HG02623 (cell line): ENCODE measurements at regions not wholly inside any gene's neighbourhood (a gene's known extent, or its start where the extent isn't known, plus 50 kb on each side); places are given as distances from the start of the nearest gene placed in this dataset.
"Not testable (repeated sequence)": the region's sequence is repeated elsewhere in the genome, so short reads cannot be mapped to it uniquely, and the experiment has no call there.

Experiments
- ATAC-seq: cut with Tn5 transposase; IDR thresholded peaks from one replicate; pipeline ENCODE4 v1.9.1; 2021; ENCODE audit warnings: moderate library complexity; ENCODE audit not compliant: unreplicated experiment

DNA sequence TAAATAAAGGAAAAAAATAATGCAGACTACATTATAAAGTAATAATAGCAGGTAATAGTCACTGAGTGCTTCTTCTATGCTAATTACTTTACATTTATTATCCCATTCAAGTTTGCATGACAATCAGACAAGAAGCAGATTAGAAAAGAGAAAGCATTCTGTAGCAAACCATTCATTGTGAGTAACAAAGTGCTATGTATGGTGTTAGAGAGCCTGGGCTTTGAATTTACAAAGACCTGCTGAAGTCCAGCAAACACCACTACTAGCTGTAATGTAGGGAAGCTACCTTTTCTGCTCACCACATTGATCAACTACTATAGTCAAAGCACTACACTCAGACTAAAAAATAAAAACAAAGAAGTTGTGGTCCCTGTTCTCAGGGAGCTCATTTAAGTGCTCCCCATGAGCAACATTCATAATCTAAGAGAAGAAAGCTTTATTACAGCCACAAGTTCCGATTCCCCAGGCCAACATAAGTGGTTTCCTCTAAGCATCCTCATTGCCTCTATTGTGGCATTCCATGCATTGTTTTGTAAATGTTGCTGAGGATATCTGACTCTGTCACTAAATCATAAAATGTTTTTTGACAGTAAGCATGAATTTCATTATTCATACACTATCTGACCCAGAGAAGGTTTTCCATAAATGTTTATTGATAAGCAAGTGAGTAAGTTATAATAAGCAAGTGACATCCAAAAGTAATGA, 108.5 kb downstream of the FOXD4L6 start:
- ATAC-seq, result not testable (repeated sequence)

DNA sequence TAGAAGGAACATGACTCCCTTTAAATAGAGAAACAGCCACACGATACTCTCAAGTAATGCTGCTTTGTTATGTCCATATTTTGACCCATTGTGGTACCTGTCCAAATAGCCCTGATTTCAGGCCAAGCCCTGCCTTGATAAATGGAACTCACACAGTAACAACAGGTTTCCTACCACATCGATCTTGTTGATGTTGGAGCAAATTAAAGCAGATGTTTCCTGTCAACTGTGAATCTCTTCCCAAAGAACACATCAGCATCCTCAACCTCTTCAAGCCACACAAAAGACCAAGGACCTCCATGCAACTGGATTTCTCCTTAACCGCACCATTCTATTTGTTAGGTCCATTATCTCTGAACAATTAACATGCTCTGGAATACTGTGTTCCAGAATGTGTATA, 109.5 kb downstream of the FOXD4L6 start:
- not testable (repeated sequence) for ATAC-seq

DNA sequence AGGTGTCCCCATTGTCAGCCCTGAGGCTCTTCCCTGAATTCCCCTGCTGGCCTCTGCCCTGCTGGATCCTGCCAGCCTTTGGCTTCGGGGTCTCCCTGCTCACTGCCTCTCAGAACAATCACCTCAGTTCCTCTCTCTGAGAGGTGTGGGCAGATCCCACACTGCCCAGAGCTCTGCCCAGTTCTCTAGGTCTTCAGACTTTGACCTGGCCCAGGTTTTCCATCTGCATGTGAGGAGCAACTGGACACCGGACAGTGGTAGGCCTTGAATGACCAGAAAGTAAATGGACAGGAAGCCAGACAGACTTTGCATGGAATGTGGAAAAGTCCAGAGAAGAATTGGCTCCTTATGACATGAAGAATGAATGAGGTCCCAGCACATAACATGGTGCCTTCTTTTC, 111.8 kb downstream of the FOXD4L6 start:
- not testable (repeated sequence) for ATAC-seq

DNA sequence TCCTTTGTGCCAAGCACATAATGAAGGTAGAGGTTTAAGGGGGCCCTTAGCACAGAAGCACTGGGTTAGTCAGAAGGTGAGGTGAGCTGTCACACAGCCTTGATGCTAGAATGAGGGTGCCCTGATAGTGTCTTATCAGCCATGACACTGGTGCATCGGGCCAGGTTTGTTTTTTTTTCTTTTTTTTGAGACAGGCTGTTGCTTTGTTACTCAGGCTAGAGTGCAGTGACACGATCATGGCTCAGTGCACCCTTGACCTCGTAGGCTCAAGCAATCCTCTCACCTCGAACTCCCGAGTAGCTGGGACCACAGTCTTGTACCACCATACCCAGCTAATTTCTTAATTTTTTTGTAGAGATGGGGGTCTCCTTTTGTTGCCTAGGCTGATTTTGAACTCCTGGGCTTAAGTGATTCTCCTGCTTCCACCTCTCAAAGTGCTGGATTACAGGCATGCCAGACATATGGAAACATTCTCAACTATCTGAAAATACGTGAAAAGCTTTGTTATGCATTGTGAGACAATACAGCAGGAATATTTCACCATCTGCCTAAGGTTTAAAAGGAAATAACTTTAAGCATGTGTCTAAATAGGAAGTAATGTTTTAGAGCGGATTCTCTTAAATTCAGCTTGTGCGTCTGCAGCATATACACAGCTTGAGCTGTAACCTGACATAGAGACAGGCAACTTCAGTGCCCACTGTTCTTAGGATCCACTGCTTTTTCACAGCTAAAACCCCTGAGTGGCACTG, 128.4 kb downstream of the FOXD4L6 start:
- ATAC-seq, result not testable (repeated sequence)

DNA sequence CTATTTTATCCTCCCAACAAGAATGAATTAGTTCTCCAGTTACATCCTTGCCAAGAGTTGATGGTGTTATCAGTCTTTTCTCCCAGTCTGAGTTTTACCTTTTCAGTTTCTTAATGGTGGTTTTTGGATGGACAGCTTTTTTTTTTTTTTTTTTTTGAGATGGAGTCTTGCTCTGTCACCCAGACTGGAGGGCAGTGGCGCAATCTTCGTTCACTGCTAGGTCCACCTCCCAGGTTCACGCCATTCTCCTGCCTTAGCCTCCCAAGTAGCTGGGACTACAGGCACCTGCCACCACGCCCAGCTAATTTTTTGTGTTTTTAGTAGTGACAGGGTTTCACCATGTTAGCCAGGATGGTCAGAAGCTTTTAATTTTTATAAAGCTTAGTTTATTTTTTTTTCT, 133.0 kb downstream of the FOXD4L6 start:
- ATAC-seq, result not testable (repeated sequence)

DNA sequence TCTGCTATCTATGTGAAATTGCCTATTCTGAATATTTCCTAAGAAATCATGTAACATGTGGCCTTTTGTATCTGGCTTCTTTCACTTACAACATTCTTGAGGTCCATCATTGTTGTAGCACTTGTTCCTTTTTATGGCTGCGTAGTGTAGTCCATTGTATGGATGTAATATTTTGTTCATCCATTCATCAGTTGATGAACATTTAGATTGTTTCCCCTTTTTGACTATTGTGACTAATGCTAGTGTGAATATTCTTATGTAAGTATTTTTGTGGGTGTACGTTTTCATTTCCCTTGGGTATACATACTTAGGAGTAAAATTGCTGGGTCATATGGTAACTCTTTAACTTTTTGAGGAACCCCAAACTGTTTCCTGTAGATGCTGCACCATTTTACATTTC, 134.6 kb downstream of the FOXD4L6 start:
- not testable (repeated sequence) for ATAC-seq

DNA sequence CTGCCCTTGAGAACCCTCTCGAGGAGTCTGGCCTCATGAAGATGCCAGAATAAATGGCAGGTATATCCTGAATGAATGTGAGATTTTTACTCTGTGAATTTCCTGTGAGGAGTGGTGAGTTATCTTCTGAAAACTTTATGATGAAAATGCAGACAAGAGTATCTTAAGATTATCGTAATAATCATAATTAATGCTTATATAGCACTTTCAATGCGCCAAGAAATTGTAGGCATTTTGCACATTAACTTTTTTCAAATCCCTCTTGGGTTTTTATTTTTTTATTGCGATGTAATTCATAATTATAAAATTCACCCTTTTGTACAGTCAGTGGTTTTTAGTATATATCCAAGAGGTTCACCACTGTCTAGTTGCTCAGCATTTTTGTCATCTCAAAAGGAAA, 135.1 kb downstream of the FOXD4L6 start:
- not testable (repeated sequence) for ATAC-seq

DNA sequence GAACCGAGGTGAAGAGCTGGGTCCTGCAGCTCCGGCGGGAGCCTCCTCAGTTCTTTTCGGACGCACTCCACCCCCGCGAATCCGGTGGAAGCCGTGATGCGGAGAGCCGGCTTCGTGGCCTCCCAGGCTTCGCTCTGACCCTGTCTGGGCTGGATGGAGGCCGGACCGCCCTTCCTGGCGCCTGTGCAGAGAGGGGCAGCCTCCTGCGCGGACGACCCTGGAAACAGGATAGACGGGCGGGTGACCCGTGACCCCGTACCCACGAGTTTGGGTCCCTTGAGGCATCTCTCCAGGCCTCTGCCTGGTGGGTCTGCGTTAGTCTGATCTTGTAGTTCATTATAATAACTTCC, 136.0 kb downstream of the FOXD4L6 start:
- peak; percentile 31 for ATAC-seq

DNA sequence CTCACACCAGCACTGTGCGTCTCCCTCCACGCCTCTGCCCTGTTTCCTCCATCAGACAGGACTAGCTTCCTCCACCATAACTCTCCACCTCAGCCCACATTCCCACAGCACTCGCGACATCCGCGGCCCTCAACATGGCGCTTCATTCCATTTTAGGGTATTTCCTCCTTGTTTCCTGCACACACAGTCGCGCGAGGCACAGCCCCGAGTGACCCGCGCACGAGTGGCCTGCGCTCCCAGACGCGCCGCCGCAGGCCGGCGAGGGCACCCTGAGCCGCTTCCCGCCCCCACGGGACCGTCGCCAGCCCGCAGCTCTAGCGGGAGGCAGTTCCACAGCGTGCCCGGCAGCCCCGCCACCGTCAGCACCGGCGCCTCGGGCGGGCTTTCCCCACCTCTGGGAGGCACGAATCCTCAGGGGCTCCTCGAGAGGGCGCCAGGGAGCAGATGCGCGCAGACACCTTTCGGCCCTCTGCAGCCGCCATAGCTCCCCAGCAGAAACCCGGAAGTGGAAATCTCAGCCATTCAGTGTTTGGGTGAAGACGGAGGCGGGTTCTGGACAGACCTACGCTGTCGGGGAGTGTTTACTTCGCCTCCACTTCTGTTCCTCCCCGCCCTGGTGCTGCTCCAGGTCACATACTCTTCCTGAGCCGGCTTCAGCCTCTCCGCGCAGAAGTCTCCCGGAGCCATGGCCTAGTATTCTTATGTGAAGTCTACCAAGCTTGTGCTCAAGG, 136.6 kb downstream of the FOXD4L6 start:
- ATAC-seq, result peak; percentile 100

DNA sequence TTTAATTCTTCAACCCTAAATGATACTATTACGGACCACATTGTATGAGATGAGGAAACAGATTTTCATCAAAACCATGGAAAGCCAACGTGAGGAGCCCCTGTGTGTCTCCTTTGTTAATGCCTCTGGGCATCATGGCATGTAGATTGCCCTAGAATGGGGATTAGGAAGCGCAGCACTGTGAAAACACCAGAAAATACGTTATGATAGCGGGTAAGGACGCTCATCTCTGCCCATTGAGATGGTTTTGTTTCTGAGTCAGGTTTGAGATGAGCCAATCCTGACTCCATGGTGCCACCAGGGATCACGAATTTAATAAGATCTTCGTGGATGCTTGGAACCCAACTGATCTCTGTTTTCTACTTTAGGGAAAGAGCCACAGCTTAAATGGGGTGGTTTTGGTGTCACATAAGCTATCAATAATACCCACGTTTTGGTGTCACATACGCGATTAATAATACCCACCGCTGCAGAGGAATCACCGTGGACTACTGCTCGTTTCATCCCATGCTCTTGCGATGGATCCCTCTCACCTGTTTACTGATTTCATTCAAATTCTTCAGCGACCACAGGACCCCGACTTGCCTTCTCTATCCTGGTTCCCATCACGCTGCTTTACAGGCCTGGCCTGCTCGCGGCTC, 137.3 kb downstream of the FOXD4L6 start:
- ATAC-seq, result not testable (repeated sequence)

DNA sequence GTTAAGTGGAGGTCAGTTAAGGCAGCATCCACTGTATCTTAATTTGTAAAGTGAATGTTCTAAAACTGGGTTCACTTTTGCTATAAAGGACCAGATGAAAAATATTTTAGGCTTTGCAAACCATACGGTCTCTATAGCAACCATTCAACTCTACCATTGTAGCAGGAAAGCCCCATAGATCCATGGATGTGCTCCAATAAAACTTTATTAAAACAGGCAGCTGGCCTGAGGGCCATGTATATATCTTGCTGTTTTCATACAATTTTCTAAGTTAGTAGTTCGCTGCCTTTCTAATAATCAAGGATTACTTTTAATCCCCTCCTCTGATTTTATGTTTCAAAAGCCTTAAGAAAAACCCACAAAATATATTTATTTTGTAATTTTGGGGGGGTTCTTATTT, 142.1 kb downstream of the FOXD4L6 start:
- not testable (repeated sequence) for ATAC-seq

DNA sequence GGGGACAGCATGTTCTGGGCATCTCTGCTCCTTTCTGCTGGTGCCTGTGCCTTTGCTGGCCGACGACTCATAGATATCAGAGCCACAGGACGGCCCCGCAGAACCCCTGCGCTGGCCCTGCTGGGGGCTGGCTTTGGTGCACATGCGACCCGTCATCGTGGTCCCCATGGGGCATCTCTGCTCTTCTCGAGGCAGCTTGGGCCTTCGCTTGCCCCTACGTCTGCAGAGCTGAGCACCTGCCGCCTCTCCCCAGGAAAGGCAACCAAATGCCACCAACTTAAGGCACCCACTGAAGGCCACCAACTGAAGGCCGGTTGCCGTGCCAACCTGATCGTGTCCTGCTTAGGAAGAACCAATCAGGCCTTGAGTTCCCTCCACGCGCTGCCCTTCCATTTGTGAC, 153.1 kb downstream of the FOXD4L6 start:
- ATAC-seq, result not testable (repeated sequence)

DNA sequence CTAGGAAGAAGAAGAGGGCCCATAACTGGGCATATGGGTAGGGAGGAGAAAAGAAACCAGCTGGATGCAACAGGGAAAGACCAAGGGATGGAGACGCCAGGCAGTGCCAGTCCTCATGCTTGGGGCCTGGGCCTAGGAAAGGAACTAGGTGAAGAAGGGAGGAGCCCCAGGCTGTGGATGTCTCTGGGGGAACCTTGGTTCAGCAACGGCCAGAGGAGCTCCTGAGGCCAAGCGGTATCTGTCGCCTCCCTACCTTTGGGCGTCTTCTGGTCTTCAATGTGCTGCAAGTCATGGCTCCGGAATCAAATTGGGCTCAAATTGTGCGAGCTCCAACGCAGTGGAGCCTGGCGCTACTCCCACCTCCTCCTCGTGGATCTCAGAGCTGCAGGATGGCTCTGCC, 153.6 kb downstream of the FOXD4L6 start:
- ATAC-seq, result not testable (repeated sequence)

DNA sequence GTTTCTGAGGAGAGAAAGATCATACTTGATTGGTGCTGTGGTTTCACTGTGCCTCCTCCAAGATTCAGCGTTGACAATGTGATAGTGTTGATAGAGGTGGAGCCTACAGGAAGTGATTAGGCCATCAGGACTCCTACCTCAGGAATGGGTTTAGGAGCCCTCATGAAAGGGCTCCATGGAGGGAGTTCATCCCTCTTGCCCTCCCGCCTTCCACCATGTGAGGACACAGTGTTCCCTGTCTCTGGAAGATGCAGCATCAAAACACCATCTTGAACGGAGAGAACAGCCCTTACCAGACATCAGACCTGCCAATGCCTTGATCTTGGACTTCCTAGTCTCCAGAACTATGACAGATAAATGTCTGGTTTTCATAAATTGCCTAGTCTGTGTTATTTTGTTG, 156.7 kb downstream of the FOXD4L6 start:
- not testable (repeated sequence) for ATAC-seq

DNA sequence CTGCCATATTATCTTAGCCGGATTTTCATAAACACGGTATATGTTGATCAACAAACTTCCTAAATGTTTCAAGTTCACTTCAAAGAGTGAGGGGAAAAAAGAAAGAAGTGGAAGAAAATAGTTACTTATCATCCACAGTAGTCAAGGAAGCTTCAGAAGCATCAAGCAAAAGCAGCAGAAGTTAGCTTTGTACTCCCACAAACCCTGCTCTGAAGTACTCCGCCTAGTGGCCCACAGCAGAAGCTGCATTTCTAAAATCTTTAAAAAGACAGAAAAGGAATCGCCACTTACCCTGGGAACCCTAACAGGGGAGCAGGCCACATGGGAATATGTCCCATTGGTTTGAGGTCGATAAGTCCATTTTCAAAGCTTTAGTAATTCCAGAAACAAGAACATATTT, 158.1 kb downstream of the FOXD4L6 start:
- ATAC-seq, result not testable (repeated sequence)

DNA sequence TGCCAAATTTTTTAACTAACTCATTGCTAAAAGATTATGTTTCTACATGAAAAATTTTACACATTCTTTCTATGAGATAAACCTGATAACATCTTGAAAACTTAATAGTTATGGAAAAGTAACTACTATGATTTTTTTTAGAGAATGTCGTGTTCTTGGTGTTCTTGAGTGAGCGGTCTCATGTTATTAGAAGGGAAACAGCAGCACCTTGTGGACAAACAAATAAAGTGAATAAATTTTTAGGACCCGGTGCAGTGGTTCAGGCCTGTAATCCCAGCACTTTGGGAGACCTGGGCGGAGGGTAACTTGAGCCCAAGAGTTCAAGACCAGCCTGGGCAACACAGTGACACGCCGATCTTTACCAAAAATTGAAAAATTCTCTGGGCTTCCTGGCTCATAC, 166.0 kb downstream of the FOXD4L6 start:
- not testable (repeated sequence) for ATAC-seq

DNA sequence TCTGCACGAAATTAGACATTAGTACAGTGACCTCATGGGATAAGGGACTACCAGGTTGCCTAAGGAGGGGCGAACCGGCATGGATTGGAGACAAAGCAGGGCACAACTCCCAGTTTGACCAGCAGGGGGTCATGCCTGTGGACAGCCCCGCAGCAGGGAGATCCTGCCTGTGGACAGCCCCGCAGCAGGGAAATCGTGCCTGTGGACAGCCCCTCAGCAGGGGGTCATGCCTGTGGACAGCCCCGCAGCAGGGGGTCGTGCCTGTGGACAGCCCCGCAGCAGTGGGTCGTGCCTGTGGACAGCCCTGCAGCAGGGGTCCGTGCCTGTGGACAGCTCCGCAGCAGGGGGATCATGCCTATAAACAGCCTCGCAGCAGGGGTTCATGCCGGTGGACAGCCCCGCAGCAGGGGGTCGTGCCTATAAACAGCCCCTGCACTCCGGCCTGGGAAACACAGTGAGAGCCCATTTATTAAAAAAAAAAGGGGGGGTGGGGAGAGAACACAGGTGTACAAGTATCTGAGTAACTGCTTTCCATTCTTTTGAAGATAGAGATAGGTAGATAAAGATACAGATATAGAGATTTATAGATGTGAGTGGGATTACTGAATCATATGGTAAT, 176.5 kb downstream of the FOXD4L6 start:
- not testable (repeated sequence) for ATAC-seq

DNA sequence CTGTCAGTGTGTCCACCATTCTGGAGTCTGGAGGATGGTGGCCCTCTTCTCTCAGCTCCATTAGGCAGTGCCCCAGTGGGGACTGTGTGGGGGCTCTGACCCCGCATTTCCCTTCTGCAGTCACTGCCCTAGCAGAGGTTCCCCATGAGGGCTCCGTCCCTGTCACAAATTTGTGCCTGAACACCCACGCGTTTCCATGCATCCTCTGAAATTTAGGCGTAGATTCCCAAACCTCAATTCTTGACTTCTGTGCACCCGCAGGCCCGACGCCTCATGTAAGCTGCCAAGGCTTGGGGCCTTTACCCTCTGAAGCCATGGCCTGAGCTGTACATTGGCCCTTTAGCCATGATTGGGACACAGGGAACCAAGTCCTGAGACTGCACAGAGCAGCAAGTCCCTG, 182.3 kb downstream of the FOXD4L6 start:
- not testable (repeated sequence) for ATAC-seq

DNA sequence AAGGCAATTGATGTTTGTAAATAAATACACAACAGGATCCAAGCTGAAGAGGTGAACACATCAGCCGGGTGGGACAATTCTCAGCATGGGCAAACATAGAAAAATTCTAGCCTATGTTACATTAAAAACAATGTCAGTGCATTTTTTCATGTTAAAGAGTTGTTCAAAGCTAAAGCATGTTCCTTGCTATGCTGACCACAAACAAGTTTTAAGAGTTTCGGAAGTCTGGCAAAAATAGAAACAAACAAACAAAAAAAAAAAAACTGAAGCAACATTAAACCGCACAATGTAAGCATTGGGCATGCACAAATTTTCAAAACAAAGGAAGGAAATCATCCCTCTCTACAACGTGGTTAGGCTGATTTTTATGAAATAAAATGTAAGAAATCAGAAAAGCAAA, 185.8 kb downstream of the FOXD4L6 start:
- ATAC-seq, result not testable (repeated sequence)

DNA sequence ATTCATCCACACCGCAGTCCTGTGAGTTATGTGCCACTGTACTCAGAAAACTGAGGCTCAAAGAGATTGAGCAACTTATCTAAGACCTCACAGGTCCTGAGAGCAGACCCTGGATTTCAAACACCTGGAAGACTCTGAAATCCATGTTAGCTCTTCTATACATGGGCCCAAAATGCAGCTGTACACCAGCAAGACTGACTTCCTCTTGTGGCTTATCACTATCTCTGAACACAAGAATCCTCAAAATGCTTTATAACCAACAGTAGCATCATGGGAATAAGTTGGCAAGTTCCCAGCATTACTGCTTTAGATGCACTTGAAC, 188.6 kb downstream of the FOXD4L6 start:
- ATAC-seq, result not testable (repeated sequence)
